Fibroblast of gingiva (primary cell): ENCODE measurements at regions not wholly inside any gene's neighbourhood (a gene's known extent, or its start where the extent isn't known, plus 50 kb on each side); places are given as distances from the start of the nearest gene placed in this dataset.

ENCODE experiments used
- DNase-seq: peaks from one replicate; pipeline ENCODE4 v3.0.0-alpha.2; 2011; ENCODE audit warnings: low read depth

- no peak for DNase-seq
Measured at GRCh38 chr17:13989138-13989537, 80.2 kb upstream of the COX10 start.

- no peak for DNase-seq
Measured at GRCh38 chr17:13993106-13993505, 76.2 kb upstream of the COX10 start.

GRCh38 chr17:13994050-13994449, 75.3 kb upstream of the COX10 start:
- DNase-seq, result no peak

GRCh38 chr17:13995856-13996271, 73.4 kb upstream of the COX10 start:
- DNase-seq, result peak; percentile 58

- no peak for DNase-seq
Measured at GRCh38 chr17:13996276-13996675, 73.0 kb upstream of the COX10 start.

GRCh38 chr17:13996748-13997147, 72.6 kb upstream of the COX10 start:
- DNase-seq, result no peak

- no peak for DNase-seq
Measured at GRCh38 chr17:14004927-14005620, 64.2 kb upstream of the COX10 start.

- DNase-seq, result no peak
Measured at GRCh38 chr17:14006249-14006942, 62.9 kb upstream of the COX10 start.

- no peak for DNase-seq
Measured at GRCh38 chr17:14007951-14008350, 61.4 kb upstream of the COX10 start.

GRCh38 chr17:14011036-14011692, 58.1 kb upstream of the COX10 start:
- no peak for DNase-seq

GRCh38 chr17:14011740-14012405, 57.4 kb upstream of the COX10 start:
- DNase-seq, result no peak

GRCh38 chr17:14014657-14015056, 54.6 kb upstream of the COX10 start:
- DNase-seq, result peak; percentile 23

GRCh38 chr17:14015271-14015670, 54.0 kb upstream of the COX10 start:
- DNase-seq, result no peak

- DNase-seq, result no peak
Measured at GRCh38 chr17:14016858-14017257, 52.4 kb upstream of the COX10 start.

GRCh38 chr17:14019186-14019956, 49.9 kb upstream of the COX10 start:
- no peak for DNase-seq
